ENCODE measurements at regions not wholly inside any gene's neighbourhood (a gene's known extent, or its start where the extent isn't known, plus 50 kb on each side); places are given as distances from the start of the nearest gene placed in this dataset.
A peak's percentile ranks its signal among the peaks of the same experiment; 100 is the strongest.

- DNase-seq, result no peak
- Histone ChIP-seq H3K9me3 (no peaks in the 10 kb centered on the region), H3K4me3 (no peak overlapping the region), H3K36me3 (no peaks in the 10 kb centered on the region), H3K27ac (no peak overlapping the region), H3K27me3 (no peaks in the 10 kb centered on the region), H3K4me1 (no peaks in the 10 kb centered on the region)
- no peak for TF ChIP-seq CTCF (IDR thresholded peaks at IDR 0.05)
- ATAC-seq, result no peak
- intact Hi-C loops (cut with DNase I), result no loop called here
Observed at GRCh38 chr2:125445495-125445894, 1210.5 kb upstream of the GYPC start.

GRCh38 chr2:125450092-125450491 is 1205.9 kb upstream of the GYPC start:
- intact Hi-C loops (cut with DNase I), result no loop called here
- TF ChIP-seq CTCF (IDR thresholded peaks at IDR 0.05), result no peak
- Histone ChIP-seq H3K4me3 (no peak overlapping the region), H3K4me1 (no peaks in the 10 kb centered on the region), H3K27ac (no peak overlapping the region), H3K27me3 (no peaks in the 10 kb centered on the region), H3K9me3 (no peaks in the 10 kb centered on the region), H3K36me3 (no peaks in the 10 kb centered on the region)
- no peak for DNase-seq
- ATAC-seq, result no peak

GRCh38 chr2:125455110-125455509 is 1200.8 kb upstream of the GYPC start:
- no peak for DNase-seq
- intact Hi-C loops (cut with DNase I), result no loop called here
- ATAC-seq, result no peak
- no peak overlapping the region for H3K27ac ChIP-seq
- H3K9me3 ChIP-seq, result no peaks in the 10 kb centered on the region
- H3K4me3 ChIP-seq, result no peak overlapping the region
- no peaks in the 10 kb centered on the region for H3K36me3 ChIP-seq
- H3K27me3 ChIP-seq, result no peaks in the 10 kb centered on the region
- H3K4me1 ChIP-seq, result no peaks in the 10 kb centered on the region
- no peak for TF ChIP-seq CTCF (IDR thresholded peaks at IDR 0.05)

GRCh38 chr2:125456693-125457363 is 1199.1 kb upstream of the GYPC start:
- Histone ChIP-seq H3K9me3 (no peaks in the 10 kb centered on the region), H3K36me3 (no peaks in the 10 kb centered on the region), H3K4me3 (no peak overlapping the region), H3K27me3 (no peaks in the 10 kb centered on the region), H3K27ac (no peak overlapping the region), H3K4me1 (no peaks in the 10 kb centered on the region)
- ATAC-seq (no peak), DNase-seq (no peak)
- intact Hi-C loops (cut with DNase I), result no loop called here
- no peak for TF ChIP-seq CTCF (IDR thresholded peaks at IDR 0.05)

- no peaks in the 10 kb centered on the region for H3K27me3 ChIP-seq
- TF ChIP-seq CTCF (IDR thresholded peaks at IDR 0.05), result no peak
- no peaks in the 10 kb centered on the region for H3K36me3 ChIP-seq
- H3K4me3 ChIP-seq, result no peak overlapping the region
- intact Hi-C loops (cut with DNase I), result no loop called here
- no peak for ATAC-seq
- DNase-seq, result no peak
- H3K27ac ChIP-seq, result no peak overlapping the region
- no peaks in the 10 kb centered on the region for H3K9me3 ChIP-seq
- no peaks in the 10 kb centered on the region for H3K4me1 ChIP-seq
Observed at GRCh38 chr2:125471963-125472362, 1184.0 kb upstream of the GYPC start.

- no peak for TF ChIP-seq CTCF (IDR thresholded peaks at IDR 0.05)
- Histone ChIP-seq H3K27me3 (no peaks in the 10 kb centered on the region), H3K27ac (no peak overlapping the region), H3K4me1 (no peaks in the 10 kb centered on the region), H3K4me3 (no peak overlapping the region), H3K36me3 (no peaks in the 10 kb centered on the region), H3K9me3 (no peaks in the 10 kb centered on the region)
- DNase-seq (no peak), ATAC-seq (peak; percentile 28)
- intact Hi-C loops (cut with DNase I), result no loop called here
Observed at GRCh38 chr2:125479143-125479636, 1176.8 kb upstream of the GYPC start.

Data from upper lobe of right lung (tissue), 1 donor.